ENCODE measurements at regions not wholly inside any gene's neighbourhood (a gene's known extent, or its start where the extent isn't known, plus 50 kb on each side); places are given as distances from the start of the nearest gene placed in this dataset.

GRCh38 chr22:44628835-44629234, 73.2 kb upstream of the PRR5 start:
- WGBS, 2 donors, result 53 to 65% methylated on average over 9 of the region's 9 CpGs
- intact Hi-C loops (cut with DNase I), result loop anchor here (5.0 to 10.0 kb wide), 4 partner anchors 64 to 637 kb away; no protein-coding TSS in a partner anchor
- H3K36me3 ChIP-seq, result no peaks in the 10 kb centered on the region
- no peaks in the 10 kb centered on the region for H3K27me3 ChIP-seq
- FAIRE-seq (no peak), DNase-seq (no peak), ATAC-seq (no peak)
- no peak overlapping the region for H3K27ac ChIP-seq
- no peak for TF ChIP-seq CTCF (IDR thresholded peaks at IDR 0.05)
- no peak overlapping the region for H3K4me3 ChIP-seq
- no peaks in the 10 kb centered on the region for H3K4me1 ChIP-seq
- no peaks in the 10 kb centered on the region for H3K9me3 ChIP-seq

GRCh38 chr22:44628273-44628672, 73.7 kb upstream of the PRR5 start:
- Histone ChIP-seq H3K27ac (no peak overlapping the region), H3K9me3 (no peaks in the 10 kb centered on the region), H3K36me3 (no peaks in the 10 kb centered on the region), H3K27me3 (no peaks in the 10 kb centered on the region), H3K4me3 (no peak overlapping the region), H3K4me1 (no peaks in the 10 kb centered on the region)
- FAIRE-seq, result no peak
- TF ChIP-seq CTCF (IDR thresholded peaks at IDR 0.05), result no peak
- ATAC-seq, result no peak
- 36 to 45% methylated on average over 4 of the region's 4 CpGs for WGBS, 2 donors
- intact Hi-C loops (cut with DNase I), result loop anchor here (5.0 to 10.0 kb wide), 4 partner anchors 63 to 636 kb away; no protein-coding TSS in a partner anchor
- DNase-seq, result no peak

- intact Hi-C loops (cut with DNase I), result loop anchor here (5.0 to 10.0 kb wide), 4 partner anchors 63 to 635 kb away; no protein-coding TSS in a partner anchor
- Histone ChIP-seq H3K36me3 (no peaks in the 10 kb centered on the region), H3K9me3 (no peaks in the 10 kb centered on the region), H3K27ac (no peak overlapping the region), H3K27me3 (no peaks in the 10 kb centered on the region), H3K4me3 (no peak overlapping the region), H3K4me1 (no peaks in the 10 kb centered on the region)
- DNase-seq (no peak), ATAC-seq (no peak), FAIRE-seq (no peak)
- 45 to 47% methylated on average over 19 of the region's 19 CpGs for WGBS, 2 donors
- no peak for TF ChIP-seq CTCF (IDR thresholded peaks at IDR 0.05)
Measured at GRCh38 chr22:44627521-44628139, 74.4 kb upstream of the PRR5 start.

- FAIRE-seq (no peak), DNase-seq (peak; percentile 40 to 84 (median 74)), ATAC-seq (peak; percentile 67 to 96 (median 89))
- Histone ChIP-seq H3K36me3 (no peaks in the 10 kb centered on the region), H3K9me3 (no peaks in the 10 kb centered on the region), H3K27ac (no peak overlapping the region), H3K4me1 (no peaks in the 10 kb centered on the region), H3K27me3 (no peaks in the 10 kb centered on the region), H3K4me3 (no peak overlapping the region)
- 2% methylated on average over 14 to 16 of the region's 16 CpGs for WGBS, 2 donors
- intact Hi-C loops (cut with DNase I), result loop anchor here (5.0 to 10.0 kb wide), 4 partner anchors 61 to 634 kb away; no protein-coding TSS in a partner anchor
- peak; percentile 95 to 98 (median 96) for TF ChIP-seq CTCF (IDR thresholded peaks at IDR 0.05)
Measured at GRCh38 chr22:44625981-44626687, 75.9 kb upstream of the PRR5 start.

GRCh38 chr22:44625421-44625760, 76.6 kb upstream of the PRR5 start:
- WGBS, 2 donors, result 45 to 59% methylated on average over 7 of the region's 7 CpGs
- no peaks in the 10 kb centered on the region for H3K9me3 ChIP-seq
- no peak overlapping the region for H3K27ac ChIP-seq
- no peak for FAIRE-seq
- intact Hi-C loops (cut with DNase I), result loop anchor here (5.0 to 10.0 kb wide), 4 partner anchors 61 to 633 kb away; no protein-coding TSS in a partner anchor
- no peaks in the 10 kb centered on the region for H3K36me3 ChIP-seq
- ATAC-seq, result no peak
- H3K27me3 ChIP-seq, result peaks cover 0 to 2% (median 0%) of the 10 kb centered on the region in 4 donors
- no peak for TF ChIP-seq CTCF (IDR thresholded peaks at IDR 0.05)
- DNase-seq, result no peak
- no peak overlapping the region for H3K4me3 ChIP-seq
- H3K4me1 ChIP-seq, result no peaks in the 10 kb centered on the region

Data from pancreas (tissue), 10 donors.